ENCODE measurements at regions not wholly inside any gene's neighbourhood (a gene's known extent, or its start where the extent isn't known, plus 50 kb on each side); places are given as distances from the start of the nearest gene placed in this dataset.

- TF ChIP-seq E2F4 (CRISPR knock-in tag; IDR thresholded peaks at IDR 0.05; ENCODE audit: borderline replicate concordance, low read depth), result no peak
- no peak for TF ChIP-seq SMAD4 (CRISPR knock-in tag; IDR thresholded peaks at IDR 0.05)
- TF ChIP-seq JAZF1 (CRISPR knock-in tag; IDR thresholded peaks at IDR 0.05), result no peak
Measured at GRCh38 chr3:10645800-10646199, 140.4 kb upstream of the ATP2B2 start (continued).

GRCh38 chr3:10646531-10647335 lies 141.3 kb upstream of the ATP2B2 start:
- CTCF ChIA-PET, result no interaction called here
- Mint-ChIP-seq H3K27me3 (ENCODE audit: low read depth) (peaks cover 11% of the 10 kb centered on the region), H3K4me1 (no peaks in the 10 kb centered on the region), H3K9me3 (no peaks in the 10 kb centered on the region; the same call in 1 of the 2 replicates), H3K36me3 (no peaks in the 10 kb centered on the region), H3K4me3 (no peak overlapping the region), H3K27ac (no peak overlapping the region)
- TF ChIP-seq TEAD4 (CRISPR knock-in tag; IDR thresholded peaks at IDR 0.05), result no peak
- no peak for TF ChIP-seq JUN (CRISPR knock-in tag; IDR thresholded peaks at IDR 0.05)
- TF ChIP-seq CBFB (CRISPR knock-in tag; IDR thresholded peaks at IDR 0.05; ENCODE audit: low read depth), result no peak
- no peak for TF ChIP-seq JAZF1 (CRISPR knock-in tag; IDR thresholded peaks at IDR 0.05)
- no peak for TF ChIP-seq KAT7 (CRISPR knock-in tag; IDR thresholded peaks at IDR 0.05; ENCODE audit: borderline replicate concordance)
- TF ChIP-seq ZBTB43 (CRISPR knock-in tag; IDR thresholded peaks at IDR 0.05), result no peak
- no peak for TF ChIP-seq ZNF425 (CRISPR knock-in tag; conservative IDR thresholded peaks at IDR 0.05)
- no peak for TF ChIP-seq E2F4 (CRISPR knock-in tag; IDR thresholded peaks at IDR 0.05; ENCODE audit: borderline replicate concordance, low read depth)
- TF ChIP-seq ZNF219 (CRISPR knock-in tag; IDR thresholded peaks at IDR 0.05; ENCODE audit: borderline replicate concordance), result no peak
- TF ChIP-seq FOXJ3 (CRISPR knock-in tag; IDR thresholded peaks at IDR 0.05; ENCODE audit: borderline replicate concordance), result no peak
- no peak for TF ChIP-seq PRRX2 (CRISPR knock-in tag; IDR thresholded peaks at IDR 0.05)
- TF ChIP-seq SMAD3 (CRISPR knock-in tag; IDR thresholded peaks at IDR 0.05; ENCODE audit: borderline replicate concordance), result no peak
- no peak for TF ChIP-seq TP53 (CRISPR knock-in tag; IDR thresholded peaks at IDR 0.05)
- TF ChIP-seq MAX (CRISPR knock-in tag; IDR thresholded peaks at IDR 0.05), result no peak
- no peak for TF ChIP-seq ZNF671 (CRISPR knock-in tag; IDR thresholded peaks at IDR 0.05)
- TF ChIP-seq CREM (CRISPR knock-in tag; IDR thresholded peaks at IDR 0.05), result no peak
- no peak for TF ChIP-seq NR3C1 (CRISPR knock-in tag; conservative IDR thresholded peaks at IDR 0.05; ENCODE audit: low read depth)
- no peak for TF ChIP-seq ZSCAN18 (CRISPR knock-in tag; IDR thresholded peaks at IDR 0.05)
- no peak for DNase-seq (ENCODE audit: low spot score)
- no peak for ATAC-seq
- POLR2A ChIA-PET, result no interaction called here
